NB4 (cell line): ENCODE measurements at regions not wholly inside any gene's neighbourhood (a gene's known extent, or its start where the extent isn't known, plus 50 kb on each side); places are given as distances from the start of the nearest gene placed in this dataset.

ENCODE experiments used
- DNase-seq: peaks from one replicate; pipeline ENCODE4 v3.0.0; 2010; ENCODE audit warnings: low read depth
- H3K4me3 ChIP-seq: one replicate; pipeline ENCODE4 v1.5.1; 2011; ENCODE audit warnings: mild to moderate bottlenecking, low read depth, low read length, moderate library complexity
- CTCF ChIP-seq: IDR thresholded peaks from one replicate; pipeline ENCODE4 v1.5.1; 2012; ENCODE audit warnings: low read depth, low read length
- MYC ChIP-seq: IDR thresholded peaks from 2 replicates; pipeline ENCODE4 v1.6.1; 2011; ENCODE audit warnings: low read depth, low read length
- POLR2A ChIP-seq: IDR thresholded peaks from 2 replicates; pipeline ENCODE4 v1.6.1; 2011; ENCODE audit warnings: mild to moderate bottlenecking; ENCODE audit not compliant: insufficient read length; ENCODE audit errors: extremely low read depth
- TF ChIP-seq, protein P1 (sequence below): IDR thresholded peaks from 2 replicates; pipeline ENCODE4 v1.6.1; 2011; ENCODE audit warnings: low read depth, low read length

DNA sequence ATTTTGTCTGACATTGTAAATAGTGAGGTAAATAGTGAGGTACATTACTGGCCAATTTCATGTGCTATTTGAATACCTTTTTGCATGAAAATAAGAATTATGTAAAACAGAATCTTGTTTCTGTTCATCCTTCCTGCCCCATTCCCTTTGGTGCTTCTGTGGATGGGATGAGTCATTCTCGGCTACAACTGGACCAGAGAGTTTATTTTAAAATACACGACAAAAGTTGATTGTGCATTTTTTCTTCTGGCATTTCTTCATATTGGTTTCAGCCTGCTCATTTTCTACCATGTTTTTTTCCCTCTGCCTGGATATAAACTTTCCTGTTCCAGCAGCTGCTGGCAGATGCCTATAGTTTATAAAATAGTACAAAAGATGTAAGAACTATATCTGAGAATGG lies 107.5 kb downstream of the CYSLTR2 start:
- H3K4me3 ChIP-seq: no peak overlapping the region
- TF ChIP-seq MYC (no peak), CTCF (no peak), POLR2A (no peak)
- TF ChIP-seq, protein P1, sequence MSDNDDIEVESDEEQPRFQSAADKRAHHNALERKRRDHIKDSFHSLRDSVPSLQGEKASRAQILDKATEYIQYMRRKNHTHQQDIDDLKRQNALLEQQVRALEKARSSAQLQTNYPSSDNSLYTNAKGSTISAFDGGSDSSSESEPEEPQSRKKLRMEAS: no peak
- DNase-seq: no peak

DNA sequence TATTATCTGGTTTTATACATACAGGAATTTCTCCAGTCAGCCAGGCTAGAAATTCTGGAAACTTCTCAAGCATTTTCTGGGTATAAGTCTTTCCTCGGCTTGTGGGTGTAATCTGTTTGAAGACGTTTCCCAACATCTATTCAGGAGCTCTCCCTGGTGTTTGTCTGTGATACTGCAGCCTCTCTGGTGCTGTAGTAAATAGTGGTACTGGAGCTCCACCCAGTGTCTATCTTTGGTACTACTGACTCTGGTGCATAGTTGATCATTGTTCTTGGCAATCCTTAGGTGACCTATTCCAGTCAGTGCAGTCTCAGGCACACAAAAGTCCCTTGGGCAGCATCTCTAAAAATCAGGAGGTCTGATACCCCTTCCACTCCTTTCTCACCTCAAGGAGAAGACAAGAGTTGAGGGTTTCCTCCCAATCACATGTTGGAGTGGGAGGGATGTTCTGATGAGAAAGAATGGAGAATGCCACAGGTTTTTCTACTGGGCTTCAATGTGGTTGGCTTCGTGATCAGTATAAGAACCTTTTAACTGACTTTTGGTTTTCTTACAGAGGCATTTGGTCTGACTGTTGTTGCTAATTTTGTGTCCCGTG lies 115.5 kb downstream of the CYSLTR2 start:
- H3K4me3 ChIP-seq: no peak overlapping the region
- TF ChIP-seq MYC: peak; percentile 49; the same call in 1 of the 2 replicates
- no peak for TF ChIP-seq POLR2A
- TF ChIP-seq, protein P1: no peak
- TF ChIP-seq CTCF: peak; percentile 99
- peak; percentile 88 for DNase-seq

- TF ChIP-seq MYC: no peak
- no peak for TF ChIP-seq POLR2A
- TF ChIP-seq CTCF: no peak
- TF ChIP-seq, protein P1: no peak
- no peak overlapping the region for H3K4me3 ChIP-seq
- DNase-seq: no peak
Measured at GRCh38 chr13:48770372-48770771, 116.6 kb downstream of the CYSLTR2 start.

DNA sequence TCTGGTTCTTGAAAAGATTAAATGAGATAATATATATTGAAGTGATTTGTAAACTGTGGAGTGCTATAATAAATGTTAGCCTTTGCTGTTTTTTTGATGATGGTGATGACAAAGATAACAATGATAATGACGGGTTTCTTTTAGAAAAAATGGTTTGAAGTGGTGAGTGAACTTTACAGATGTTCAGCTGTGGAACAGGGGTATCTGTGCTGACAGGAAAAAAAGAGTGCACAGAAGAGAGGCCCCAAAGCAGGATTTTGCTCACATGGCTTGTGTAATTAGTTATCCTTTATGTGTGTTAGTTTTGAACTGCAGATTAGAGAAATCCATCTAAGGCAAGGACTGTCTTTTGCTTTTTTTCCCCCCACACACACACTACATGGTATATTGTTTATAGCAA lies 119.2 kb downstream of the CYSLTR2 start:
- H3K4me3 ChIP-seq: no peak overlapping the region
- TF ChIP-seq CTCF (no peak), POLR2A (no peak), MYC (no peak)
- TF ChIP-seq, protein P1: no peak
- DNase-seq: no peak

GRCh38 chr13:48773531-48774275 lies 120.0 kb downstream of the CYSLTR2 start:
- H3K4me3 ChIP-seq: no peak overlapping the region
- TF ChIP-seq CTCF: no peak
- TF ChIP-seq, protein P1: no peak
- no peak for TF ChIP-seq MYC
- TF ChIP-seq POLR2A: no peak
- DNase-seq: no peak
